KOPT-K1 (cell line): ENCODE measurements at regions not wholly inside any gene's neighbourhood (a gene's known extent, or its start where the extent isn't known, plus 50 kb on each side); places are given as distances from the start of the nearest gene placed in this dataset.
"Not testable (repeated sequence)": the region's sequence is repeated elsewhere in the genome, so short reads cannot be mapped to it uniquely, and the experiment has no call there.

Source experiments
- H3K27ac ChIP-seq: fragments of 200-600 bp; sonication (generic); 2 replicates; pipeline ENCODE4 v1.5.1; 2016; ENCODE audit warnings: antibody characterized with exemption, mild to moderate bottlenecking, low read depth, low read length; ENCODE audit not compliant: poor library complexity, severe bottlenecking
- H3K36me3 ChIP-seq: fragments of 200-600 bp; sonication (generic); 2 replicates; pipeline ENCODE4 v1.5.1; 2017; ENCODE audit warnings: antibody characterized with exemption, mild to moderate bottlenecking, low read length, moderate library complexity; ENCODE audit not compliant: insufficient read depth
- H3K9me3 ChIP-seq: fragments of 200-600 bp; sonication (generic); 2 replicates; pipeline ENCODE4 v1.5.1; 2017; ENCODE audit warnings: antibody characterized with exemption, low read length, mild to moderate bottlenecking; ENCODE audit not compliant: insufficient read depth, poor library complexity, severe bottlenecking

DNA sequence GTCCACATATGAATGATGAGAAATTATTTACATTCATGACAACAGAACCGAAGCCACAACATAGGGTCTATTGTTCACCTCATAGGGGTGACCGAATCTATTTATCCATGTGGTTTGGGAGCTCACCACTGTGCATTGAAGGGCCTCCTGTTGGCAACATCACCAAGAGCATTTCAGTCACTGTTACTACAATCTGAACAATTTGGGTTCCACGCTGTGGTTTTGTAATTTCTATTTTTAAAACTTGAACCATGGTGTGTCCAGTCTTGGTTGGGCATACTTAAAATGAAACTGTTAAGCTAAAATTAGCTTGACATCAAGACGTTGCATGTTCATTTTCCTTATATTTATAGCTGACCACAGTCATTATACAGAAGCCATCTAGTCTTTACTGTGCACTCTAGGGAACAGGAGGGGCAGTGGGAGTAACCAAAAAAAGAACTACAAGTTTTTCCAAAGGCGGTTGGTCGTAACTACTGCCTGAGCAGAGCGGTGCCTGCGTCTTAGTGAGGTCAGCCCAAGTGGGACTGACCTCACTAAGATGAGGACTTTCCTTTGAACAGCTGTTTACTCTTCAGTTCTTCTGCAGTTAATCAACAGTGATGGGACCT lies 192.1 kb downstream of the SPRY1 start:
- H3K27ac ChIP-seq: no peak overlapping the region
- no peaks in the 10 kb centered on the region for H3K36me3 ChIP-seq

GRCh38 chr4:123589301-123589700 lies 192.7 kb downstream of the SPRY1 start:
- no peaks in the 10 kb centered on the region for H3K36me3 ChIP-seq
- no peak overlapping the region for H3K27ac ChIP-seq
- H3K9me3 ChIP-seq: no peaks in the 10 kb centered on the region

More for the DNA sequence above, 192.1 kb downstream of the SPRY1 start:
- H3K9me3 ChIP-seq: no peaks in the 10 kb centered on the region

- Histone ChIP-seq H3K27ac (no peak overlapping the region), H3K9me3 (no peaks in the 10 kb centered on the region), H3K36me3 (no peaks in the 10 kb centered on the region)
Measured at GRCh38 chr4:123591875-123592274, 195.3 kb downstream of the SPRY1 start.

GRCh38 chr4:123593655-123594054 lies 197.1 kb downstream of the SPRY1 start:
- no peaks in the 10 kb centered on the region for H3K36me3 ChIP-seq
- H3K27ac ChIP-seq: no peak overlapping the region
- H3K9me3 ChIP-seq: no peaks in the 10 kb centered on the region

GRCh38 chr4:123596805-123597204 lies 200.2 kb downstream of the SPRY1 start:
- Histone ChIP-seq H3K36me3 (no peaks in the 10 kb centered on the region), H3K9me3 (no peaks in the 10 kb centered on the region), H3K27ac (no peak overlapping the region)

GRCh38 chr4:123597586-123597985 lies 201.0 kb downstream of the SPRY1 start:
- Histone ChIP-seq H3K36me3 (no peaks in the 10 kb centered on the region), H3K9me3 (no peaks in the 10 kb centered on the region), H3K27ac (no peak overlapping the region)

- no peaks in the 10 kb centered on the region for H3K9me3 ChIP-seq
- no peaks in the 10 kb centered on the region for H3K36me3 ChIP-seq
- no peak overlapping the region for H3K27ac ChIP-seq
Measured at GRCh38 chr4:123598331-123598730, 201.7 kb downstream of the SPRY1 start.

DNA sequence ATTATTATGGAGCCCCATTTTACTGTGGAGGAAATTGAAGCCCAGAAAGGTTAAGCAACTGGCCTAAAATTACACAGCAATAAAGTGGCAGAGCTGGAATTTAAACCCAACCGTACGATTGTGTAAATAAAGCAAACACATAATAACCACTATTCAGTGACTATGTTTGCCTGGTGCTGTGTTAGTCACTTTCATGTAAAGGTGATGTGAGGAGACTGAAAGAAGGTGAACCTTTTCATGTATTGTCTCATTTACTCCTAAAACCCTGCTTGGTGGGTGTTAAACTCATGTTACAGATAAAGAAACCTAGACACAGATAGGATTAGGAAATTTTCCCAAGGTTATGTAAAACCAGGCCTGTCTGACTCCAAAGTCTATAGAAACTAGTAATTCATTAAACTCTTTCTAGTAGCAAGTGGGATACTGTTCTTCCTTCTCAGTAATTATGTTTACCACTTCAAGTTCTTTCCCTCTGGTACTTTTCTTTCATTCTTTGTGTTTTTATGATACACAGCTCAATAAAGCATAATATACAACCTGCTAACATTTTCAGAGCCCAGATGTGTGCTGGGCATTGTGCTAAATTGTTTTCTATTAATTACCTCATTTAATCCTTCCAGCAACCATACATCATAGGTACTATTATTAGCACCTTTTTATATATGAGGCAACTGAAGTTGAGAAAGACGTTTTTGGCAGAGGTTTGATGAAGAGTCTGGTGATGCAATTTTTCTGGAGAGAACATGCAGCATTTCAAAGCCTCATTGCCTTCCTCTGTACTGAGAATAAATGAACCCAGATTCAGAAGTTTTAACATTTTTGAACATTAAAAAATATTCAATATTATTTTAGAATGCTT lies 202.7 kb downstream of the SPRY1 start:
- Histone ChIP-seq H3K36me3 (no peaks in the 10 kb centered on the region), H3K27ac (peak overlapping the region; percentile 87), H3K9me3 (no peaks in the 10 kb centered on the region)

DNA sequence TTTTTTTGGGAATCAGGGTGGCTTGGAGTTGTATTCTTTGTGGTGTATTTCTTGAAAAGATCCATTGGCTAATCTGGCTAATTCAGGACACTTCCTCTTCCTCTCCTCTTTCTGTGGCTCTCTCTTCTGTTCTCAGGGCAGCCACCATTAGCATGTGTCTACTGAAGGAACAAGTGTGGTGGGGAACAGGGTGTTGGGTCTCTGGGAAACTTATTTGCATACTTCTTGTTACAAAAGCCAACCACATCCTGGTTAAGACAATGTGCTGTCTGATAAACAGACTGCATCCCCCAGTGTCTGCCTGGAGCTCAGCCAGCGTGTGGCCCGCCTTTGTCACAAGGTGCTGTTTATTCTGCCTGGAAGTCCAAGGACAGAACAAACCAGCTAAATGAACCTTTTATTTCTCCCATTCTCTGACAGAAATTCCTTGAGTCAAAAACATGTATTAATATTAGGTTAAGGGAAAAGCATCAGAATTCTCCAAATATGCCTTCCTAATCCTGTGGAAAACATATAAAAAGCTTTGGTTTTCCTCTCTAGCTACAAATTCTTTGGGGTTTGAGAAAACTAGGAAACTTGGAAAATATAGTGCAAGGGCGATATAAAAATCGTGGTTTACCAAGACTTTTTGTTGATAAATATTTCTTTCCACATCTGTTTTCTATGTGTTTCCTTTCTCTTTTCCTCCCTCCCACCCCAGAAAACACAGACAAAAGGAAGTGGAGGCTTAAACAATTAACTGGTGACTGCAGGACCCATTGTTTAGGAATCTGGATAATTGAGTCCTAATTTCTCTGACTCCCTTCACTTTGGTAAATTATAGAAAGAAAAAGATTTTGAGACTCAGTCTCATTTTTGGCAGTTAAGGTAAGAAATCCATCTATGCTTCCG lies 203.6 kb downstream of the SPRY1 start:
- Histone ChIP-seq H3K9me3 (no peaks in the 10 kb centered on the region), H3K36me3 (no peaks in the 10 kb centered on the region), H3K27ac (peak overlapping the region; percentile 87)

- Histone ChIP-seq H3K9me3 (no peaks in the 10 kb centered on the region), H3K36me3 (no peaks in the 10 kb centered on the region), H3K27ac (peak overlapping the region; percentile 87)
Measured at GRCh38 chr4:123600987-123601904, 204.7 kb downstream of the SPRY1 start.

DNA sequence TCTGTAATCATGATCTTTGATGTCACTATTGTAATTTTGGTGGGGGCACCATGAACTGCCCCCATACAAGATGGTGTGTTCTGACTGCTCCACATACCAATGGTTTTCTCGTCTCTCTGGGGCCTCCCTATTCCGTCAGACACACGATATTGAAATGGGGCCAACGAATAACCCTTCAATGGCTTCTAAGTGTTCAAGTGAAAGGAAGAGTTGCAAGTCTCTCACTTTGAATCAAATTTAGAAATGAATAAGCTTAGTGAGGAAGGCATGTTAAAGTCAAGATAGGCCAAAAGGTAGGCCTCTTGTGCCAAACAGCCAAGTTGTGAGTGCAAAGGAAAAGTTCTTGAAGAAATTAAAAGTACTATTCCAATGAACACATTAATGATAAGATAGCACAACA lies 205.4 kb downstream of the SPRY1 start:
- H3K27ac ChIP-seq: no peak overlapping the region
- no peaks in the 10 kb centered on the region for H3K36me3 ChIP-seq
- H3K9me3 ChIP-seq: no peaks in the 10 kb centered on the region

DNA sequence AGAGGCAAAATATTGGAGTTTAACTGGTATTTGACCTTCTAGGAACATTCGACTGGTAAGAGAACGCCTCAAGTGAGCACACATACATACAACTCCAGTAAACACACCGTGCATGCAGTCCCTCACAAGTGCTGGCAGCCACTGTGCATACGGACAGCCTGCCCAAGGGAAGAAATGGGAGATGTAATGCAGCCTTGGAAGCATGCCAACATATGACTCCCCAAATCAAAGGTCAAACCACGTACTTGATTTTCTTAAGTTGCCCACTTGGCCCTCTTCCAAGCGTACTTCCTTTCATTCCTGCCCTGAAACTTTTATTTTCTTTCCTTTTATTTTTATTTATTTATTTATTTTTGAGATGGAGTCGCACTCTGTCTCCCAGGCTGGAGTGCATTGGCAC lies 206.6 kb downstream of the SPRY1 start:
- Histone ChIP-seq H3K36me3 (no peaks in the 10 kb centered on the region), H3K9me3 (no peaks in the 10 kb centered on the region), H3K27ac (no peak overlapping the region)

DNA sequence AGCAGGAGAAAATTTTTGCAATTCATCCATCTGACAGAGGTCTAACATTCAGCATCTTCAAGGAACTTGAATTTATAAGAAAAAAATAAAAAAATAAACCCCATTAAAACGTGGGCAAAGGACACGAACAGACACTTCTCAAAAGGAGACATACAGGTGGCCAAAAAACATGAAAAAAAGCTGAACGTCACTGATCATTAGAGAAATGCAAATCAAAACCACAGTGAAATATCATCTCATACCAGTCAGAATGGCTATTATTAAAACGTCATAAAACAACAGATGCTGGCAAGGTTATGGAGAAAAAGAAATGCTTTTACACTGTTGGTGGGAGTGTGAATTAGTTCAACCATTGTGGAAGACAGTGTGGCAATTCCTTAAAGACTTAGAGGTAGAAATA lies 209.2 kb downstream of the SPRY1 start:
- not testable (repeated sequence) for H3K9me3 ChIP-seq, H3K36me3 ChIP-seq, H3K27ac ChIP-seq

DNA sequence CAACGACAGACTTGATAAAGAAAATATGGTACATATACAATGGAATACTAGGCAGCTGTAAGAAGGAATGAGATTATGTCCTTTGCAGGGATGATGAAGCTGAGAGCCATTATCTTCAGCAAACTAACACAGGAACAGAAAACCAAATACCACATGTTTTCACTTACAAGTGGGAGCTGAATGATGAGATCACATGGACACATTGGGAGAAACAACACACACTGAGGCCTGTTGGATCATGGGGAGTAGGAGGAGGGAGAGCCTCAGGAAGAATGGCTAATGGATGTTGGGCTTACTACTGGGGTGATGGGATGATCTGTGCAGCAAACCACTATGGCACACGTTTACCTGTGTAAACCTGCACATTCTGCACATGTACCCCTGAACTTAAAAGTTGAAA lies 209.7 kb downstream of the SPRY1 start:
- H3K36me3 ChIP-seq: no peaks in the 10 kb centered on the region
- no peaks in the 10 kb centered on the region for H3K9me3 ChIP-seq
- no peak overlapping the region for H3K27ac ChIP-seq
